Skeletal muscle tissue (tissue), 4 donors: ENCODE measurements at regions not wholly inside any gene's neighbourhood (a gene's known extent, or its start where the extent isn't known, plus 50 kb on each side); places are given as distances from the start of the nearest gene placed in this dataset. TPM values are rescaled to one million over a fixed set of nuclear protein-coding genes. Genes with fewer than 3 reads are reported as not detected.

Experiments
- H3K27ac ChIP-seq: one replicate; pipeline ENCODE4 v1.7.0; 2013; ENCODE audit warnings: mild to moderate bottlenecking, low read depth, low read length, inconsistent platforms
- H3K27me3 ChIP-seq, 3 donors: one replicate each; pipeline ENCODE4 v1.7.0; 2013; ENCODE audit warnings: low read length in 3 of 3; ENCODE audit not compliant: control insufficient read depth in 3 of 3, insufficient read depth in 3 of 3
- H3K36me3 ChIP-seq, 3 donors: one replicate each; pipeline ENCODE4 v1.7.0; 2013; ENCODE audit warnings: low read length in 3 of 3; ENCODE audit not compliant: control insufficient read depth in 3 of 3, insufficient read depth in 3 of 3
- H3K4me1 ChIP-seq, 3 donors: one replicate each; pipeline ENCODE4 v1.7.0; 2013; ENCODE audit warnings: low read length in 3 of 3, mild to moderate bottlenecking in 3 of 3; ENCODE audit not compliant: control insufficient read depth in 3 of 3, insufficient read depth in 3 of 3
- H3K4me3 ChIP-seq, 3 donors: one replicate each; pipeline ENCODE4 v1.7.0; 2013; ENCODE audit warnings: low read length in 3 of 3
- H3K9ac ChIP-seq, 3 donors: one replicate each; pipeline ENCODE4 v1.7.0; 2013; ENCODE audit warnings: low read length in 3 of 3, mild to moderate bottlenecking in 3 of 3, moderate library complexity in 2 of 3, low read depth in 1 of 3
- H3K9me3 ChIP-seq, 3 donors: one replicate each; pipeline ENCODE4 v1.7.0; 2013; ENCODE audit warnings: low read length in 3 of 3; ENCODE audit not compliant: control insufficient read depth in 3 of 3
- small RNA-seq: library from RNA; depleted of rRNA; stranded (forward); fragments of <200 nt; gene quantifications from one replicate; pipeline ENCODE3, GENCODE V24; 2014
- donor health status: Osteomylitis.

DNA sequence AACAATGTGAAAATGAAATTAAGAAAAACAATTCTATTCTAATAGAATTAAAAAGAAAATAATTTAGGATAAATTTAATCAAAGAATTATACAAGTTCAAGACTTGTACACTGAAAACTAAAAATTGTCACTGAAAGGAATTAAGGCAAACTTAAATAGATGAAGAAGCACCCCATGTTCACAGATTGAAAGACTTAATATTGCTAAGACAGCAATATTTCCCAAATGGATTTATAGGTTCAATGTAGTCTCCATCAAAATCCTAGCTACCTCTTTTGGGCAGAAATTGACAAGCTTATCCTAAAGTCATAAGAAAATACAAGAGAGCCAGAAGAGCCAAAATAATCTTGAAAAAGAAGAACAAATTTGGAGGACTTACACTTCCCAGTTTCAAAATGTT lies 53.5 kb upstream of the UBE3A start:
- no peaks in the 10 kb centered on the region for H3K36me3 ChIP-seq
- no peaks in the 10 kb centered on the region for H3K27me3 ChIP-seq
- no peaks in the 10 kb centered on the region for H3K4me1 ChIP-seq
- peaks cover 0 to 2% (median 0%) of the 10 kb centered on the region in 3 donors for H3K9me3 ChIP-seq
- H3K9ac ChIP-seq, result no peak overlapping the region
- no peak overlapping the region for H3K27ac ChIP-seq
- H3K4me3 ChIP-seq, result no peak overlapping the region

Small RNA genes lying in the stretch of these regions (small RNA-seq; reads per million reads assigned to genes)
- gene AC023449.1, result not detected
